Mesenchymal stem cell (in vitro differentiated cells and primary cell): ENCODE measurements at regions not wholly inside any gene's neighbourhood (a gene's known extent, or its start where the extent isn't known, plus 50 kb on each side); places are given as distances from the start of the nearest gene placed in this dataset.

Source experiments
- DNase-seq: peaks from one replicate; pipeline ENCODE4 v3.0.0-alpha.2; 2013
- H2AFZ ChIP-seq: one replicate; pipeline ENCODE4 v1.6.1; 2013; ENCODE audit warnings: low read depth, mild to moderate bottlenecking, control low read depth, inconsistent platforms, low read length, moderate library complexity
- H2AK5ac ChIP-seq: 2 replicates; pipeline ENCODE4 v1.6.1; 2013; ENCODE audit warnings: low read length, moderate library complexity, mild to moderate bottlenecking, inconsistent platforms; ENCODE audit not compliant: severe bottlenecking
- H2BK120ac ChIP-seq: one replicate; pipeline ENCODE4 v1.6.1; 2013; ENCODE audit warnings: low read depth, mild to moderate bottlenecking, inconsistent platforms, low read length, moderate library complexity
- H2BK12ac ChIP-seq, 2 experiments: one replicate each; pipeline ENCODE4 v1.6.1; 2013; ENCODE audit warnings: inconsistent platforms in 2 of 2, low read length in 2 of 2, mild to moderate bottlenecking in 2 of 2, moderate library complexity in 2 of 2, control low read depth in 1 of 2
- H2BK15ac ChIP-seq: one replicate; pipeline ENCODE4 v1.6.1; 2013; ENCODE audit warnings: mild to moderate bottlenecking, low read depth, inconsistent platforms; ENCODE audit not compliant: poor library complexity, severe bottlenecking
- H2BK5ac ChIP-seq: 2 replicates; pipeline ENCODE4 v1.6.1; 2013; ENCODE audit warnings: low read depth, mild to moderate bottlenecking, low read length, control low read depth, inconsistent platforms; ENCODE audit not compliant: poor library complexity, severe bottlenecking
- H3K14ac ChIP-seq, 2 experiments: one replicate each; pipeline ENCODE4 v1.6.1; 2013; ENCODE audit warnings: inconsistent platforms in 2 of 2, low read length in 2 of 2, control low read depth in 1 of 2, mild to moderate bottlenecking in 1 of 2, moderate library complexity in 1 of 2
- H3K18ac ChIP-seq, 2 experiments: one replicate each; pipeline ENCODE4 v1.6.1; 2013; ENCODE audit warnings: inconsistent platforms in 2 of 2, low read length in 2 of 2, control low read depth in 1 of 2, low read depth in 1 of 2, mild to moderate bottlenecking in 1 of 2
- H3K23ac ChIP-seq, 2 experiments: one replicate each; pipeline ENCODE4 v1.6.1; 2013; ENCODE audit warnings: inconsistent platforms in 2 of 2, low read length in 2 of 2, mild to moderate bottlenecking in 2 of 2, moderate library complexity in 2 of 2, control low read depth in 1 of 2
- H3K27ac ChIP-seq: 2 replicates; pipeline ENCODE4 v1.5.1; 2013; ENCODE audit warnings: mild to moderate bottlenecking, moderate library complexity, low read length, control low read depth, inconsistent platforms; ENCODE audit not compliant: poor library complexity, severe bottlenecking
- H3K27me3 ChIP-seq, 2 experiments: 2 replicates each; pipeline versions ENCODE4 v1.6.1 to v1.7.0; 2013; ENCODE audit warnings: low read length in 2 of 2, mild to moderate bottlenecking in 2 of 2, moderate library complexity in 2 of 2, control low read depth in 1 of 2, inconsistent platforms in 1 of 2; ENCODE audit not compliant: control insufficient read depth in 1 of 2, insufficient read depth in 1 of 2
- H3K36me3 ChIP-seq, 2 experiments: 2 replicates each; pipeline versions ENCODE4 v1.6.1 to v1.7.0; 2013; ENCODE audit warnings: low read length in 2 of 2, control low read depth in 1 of 2, inconsistent platforms in 1 of 2, low read depth in 1 of 2, mild to moderate bottlenecking in 1 of 2; ENCODE audit not compliant: insufficient read depth in 2 of 2, control insufficient read depth in 1 of 2
- H3K4ac ChIP-seq, 2 experiments: one replicate each; pipeline ENCODE4 v1.6.1; 2013; ENCODE audit warnings: inconsistent platforms in 2 of 2, low read length in 2 of 2, mild to moderate bottlenecking in 2 of 2, moderate library complexity in 2 of 2, control low read depth in 1 of 2, low read depth in 1 of 2
- H3K4me1 ChIP-seq: 2 replicates; pipeline ENCODE4 v1.6.1; 2013; ENCODE audit warnings: low read depth, low read length, control low read depth; ENCODE audit not compliant: control insufficient read depth, insufficient read depth
- H3K4me2 ChIP-seq: 2 replicates; pipeline ENCODE4 v1.6.1; 2013; ENCODE audit warnings: low read length, mild to moderate bottlenecking, inconsistent platforms; ENCODE audit not compliant: poor library complexity, severe bottlenecking
- H3K4me3 ChIP-seq, 2 experiments: 2 replicates each; pipeline versions ENCODE4 v1.5.1 to v1.7.0; 2013; ENCODE audit warnings: low read length in 2 of 2, mild to moderate bottlenecking in 2 of 2, control low read depth in 1 of 2, low read depth in 1 of 2; ENCODE audit not compliant: insufficient read depth in 1 of 2
- H3K79me1 ChIP-seq: replicated peaks from 2 replicates; pipeline ENCODE4 v1.6.1; 2013; ENCODE audit warnings: mild to moderate bottlenecking, control low read depth, low read length, inconsistent platforms; ENCODE audit not compliant: poor library complexity, severe bottlenecking
- H3K9ac ChIP-seq: 2 replicates; pipeline ENCODE4 v1.7.0; 2013; ENCODE audit warnings: mild to moderate bottlenecking, low read length, moderate library complexity
- H3K9me3 ChIP-seq: 2 replicates; pipeline ENCODE4 v1.7.0; 2013; ENCODE audit warnings: mild to moderate bottlenecking, low read length; ENCODE audit not compliant: control insufficient read depth
- H4K8ac ChIP-seq: one replicate; pipeline ENCODE4 v1.6.1; 2013; ENCODE audit warnings: inconsistent platforms, mild to moderate bottlenecking, low read length, moderate library complexity
- H4K91ac ChIP-seq: one replicate; pipeline ENCODE4 v1.6.1; 2013; ENCODE audit warnings: mild to moderate bottlenecking, low read length, inconsistent platforms
- WGBS: methylation state at CpG from one replicate; pipeline ENCODE4 v1.1.7; 2013; ENCODE audit warnings: mixed read lengths; 5-methylcytosine and 5-hydroxymethylcytosine counted together

GRCh38 chr5:56409331-56410190 lies 176.4 kb upstream of the ANKRD55 start:
- H3K4ac ChIP-seq = peak overlapping the region in 1 of 2 experiments; percentile 32
- peak overlapping the region; percentile 80 for H2AK5ac ChIP-seq
- no peaks in the 10 kb centered on the region for H3K27me3 ChIP-seq
- no peaks in the 10 kb centered on the region for H3K9me3 ChIP-seq
- H3K79me1 ChIP-seq = no peaks in the 10 kb centered on the region
- no peak overlapping the region for H3K27ac ChIP-seq
- WGBS = 73% methylated on average over 12 of the region's 13 CpGs
- H3K4me3 ChIP-seq = no peak overlapping the region
- no peak overlapping the region for H3K4me2 ChIP-seq
- peak overlapping the region; percentile 61 for H4K8ac ChIP-seq
- no peak overlapping the region for H2BK5ac ChIP-seq
- H3K23ac ChIP-seq = no peak overlapping the region
- H3K18ac ChIP-seq = peak overlapping the region; percentile 16 to 70
- no peak overlapping the region for H3K9ac ChIP-seq
- H3K4me1 ChIP-seq = peaks cover 3% of the 10 kb centered on the region
- H2BK12ac ChIP-seq = peak overlapping the region; percentile 73 to 92
- H2AFZ ChIP-seq = no peak overlapping the region
- no peak overlapping the region for H3K14ac ChIP-seq
- H2BK120ac ChIP-seq = no peak overlapping the region
- DNase-seq = peak; percentile 87
- no peaks in the 10 kb centered on the region for H3K36me3 ChIP-seq
- no peak overlapping the region for H4K91ac ChIP-seq
- peak overlapping the region; percentile 26 for H2BK15ac ChIP-seq

- Histone ChIP-seq H3K27ac (no peak overlapping the region), H4K8ac (no peak overlapping the region), H2AK5ac (peak overlapping the region; percentile 67), H2BK120ac (no peak overlapping the region), H3K23ac (no peak overlapping the region), H3K9ac (no peak overlapping the region), H3K79me1 (no peaks in the 10 kb centered on the region), H2AFZ (no peak overlapping the region), H3K4ac (peak overlapping the region in 1 of 2 experiments; percentile 40), H3K36me3 (no peaks in the 10 kb centered on the region), H3K4me2 (no peak overlapping the region), H3K9me3 (no peaks in the 10 kb centered on the region), H2BK5ac (no peak overlapping the region), H2BK15ac (no peak overlapping the region), H3K4me1 (peaks cover 3% of the 10 kb centered on the region), H3K4me3 (no peak overlapping the region), H3K27me3 (no peaks in the 10 kb centered on the region), H3K14ac (no peak overlapping the region), H2BK12ac (peak overlapping the region; percentile 38 to 52), H4K91ac (peak overlapping the region; percentile 82), H3K18ac (peak overlapping the region in 1 of 2 experiments; percentile 83)
- WGBS = 87% methylated on average over 2 of the region's 2 CpGs
- no peak for DNase-seq
These were observed 173.7 kb upstream of the ANKRD55 start for GRCh38 chr5:56406838-56407237.

- no peak for DNase-seq
- H3K4me1 ChIP-seq = peaks cover 3% of the 10 kb centered on the region
- no peak overlapping the region for H2AK5ac ChIP-seq
- H4K91ac ChIP-seq = no peak overlapping the region
- no peak overlapping the region for H2BK15ac ChIP-seq
- no peak overlapping the region for H2BK5ac ChIP-seq
- H3K23ac ChIP-seq = no peak overlapping the region
- H2BK12ac ChIP-seq = no peak overlapping the region
- H3K9me3 ChIP-seq = no peaks in the 10 kb centered on the region
- no peak overlapping the region for H3K4me2 ChIP-seq
- H3K4ac ChIP-seq = no peak overlapping the region
- H3K79me1 ChIP-seq = no peaks in the 10 kb centered on the region
- H2BK120ac ChIP-seq = no peak overlapping the region
- H3K18ac ChIP-seq = no peak overlapping the region
- H3K9ac ChIP-seq = no peak overlapping the region
- H3K36me3 ChIP-seq = no peaks in the 10 kb centered on the region
- no peaks in the 10 kb centered on the region for H3K27me3 ChIP-seq
- H2AFZ ChIP-seq = no peak overlapping the region
- WGBS = no CpG with 5 or more reads among the region's 1 CpG
- H4K8ac ChIP-seq = no peak overlapping the region
- no peak overlapping the region for H3K14ac ChIP-seq
- H3K27ac ChIP-seq = peak overlapping the region; percentile 32
- H3K4me3 ChIP-seq = no peak overlapping the region
These were observed 173.1 kb upstream of the ANKRD55 start for GRCh38 chr5:56406221-56406620.

GRCh38 chr5:56405116-56405908 lies 172.2 kb upstream of the ANKRD55 start:
- H2BK12ac ChIP-seq = no peak overlapping the region
- 70% methylated on average over 3 of the region's 4 CpGs for WGBS
- DNase-seq = no peak
- peak overlapping the region; percentile 93 for H2BK5ac ChIP-seq
- H4K8ac ChIP-seq = no peak overlapping the region
- no peaks in the 10 kb centered on the region for H3K36me3 ChIP-seq
- peaks cover 3% of the 10 kb centered on the region for H3K4me1 ChIP-seq
- no peaks in the 10 kb centered on the region for H3K79me1 ChIP-seq
- H2BK15ac ChIP-seq = no peak overlapping the region
- H3K4me3 ChIP-seq = no peak overlapping the region
- no peak overlapping the region for H3K4me2 ChIP-seq
- no peak overlapping the region for H2AFZ ChIP-seq
- H3K27ac ChIP-seq = peak overlapping the region; percentile 93
- H2BK120ac ChIP-seq = no peak overlapping the region
- peak overlapping the region; percentile 84 for H2AK5ac ChIP-seq
- H4K91ac ChIP-seq = no peak overlapping the region
- H3K4ac ChIP-seq = no peak overlapping the region
- no peak overlapping the region for H3K18ac ChIP-seq
- no peak overlapping the region for H3K9ac ChIP-seq
- no peaks in the 10 kb centered on the region for H3K9me3 ChIP-seq
- no peak overlapping the region for H3K14ac ChIP-seq
- no peak overlapping the region for H3K23ac ChIP-seq
- no peaks in the 10 kb centered on the region for H3K27me3 ChIP-seq
